ENCODE measurements at regions not wholly inside any gene's neighbourhood (a gene's known extent, or its start where the extent isn't known, plus 50 kb on each side); places are given as distances from the start of the nearest gene placed in this dataset.

DNA sequence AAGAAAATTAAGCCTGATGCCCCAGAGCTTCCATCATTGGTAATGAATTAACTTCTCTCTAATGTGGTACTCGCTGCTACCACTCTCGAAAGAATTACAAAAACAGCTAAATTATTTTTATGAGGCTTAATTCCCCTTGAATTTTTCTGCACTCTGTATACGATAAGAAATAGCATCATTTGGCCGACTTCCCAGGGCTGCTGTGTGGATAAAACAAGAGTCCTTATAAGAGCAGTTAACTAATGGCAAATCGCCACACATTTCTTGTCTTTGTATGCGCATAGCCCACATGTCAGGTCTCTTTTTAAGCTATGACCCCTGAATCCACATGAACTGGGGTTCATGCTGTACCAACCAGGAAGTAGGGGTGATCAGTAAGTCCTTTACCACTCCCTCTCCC lies 668.4 kb downstream of the TMEM182 start:
- in situ Hi-C loops (cut with MboI; ENCODE audit: low pct_unique_long_range_greater_than_20kb, low sequenced_read_pairs): no loop called here
- DNase-seq: no peak

GRCh38 chr2:103435010-103435409 lies 673.2 kb downstream of the TMEM182 start:
- no peak for DNase-seq
- in situ Hi-C loops (cut with MboI; ENCODE audit: low pct_unique_long_range_greater_than_20kb, low sequenced_read_pairs): no loop called here

DNA sequence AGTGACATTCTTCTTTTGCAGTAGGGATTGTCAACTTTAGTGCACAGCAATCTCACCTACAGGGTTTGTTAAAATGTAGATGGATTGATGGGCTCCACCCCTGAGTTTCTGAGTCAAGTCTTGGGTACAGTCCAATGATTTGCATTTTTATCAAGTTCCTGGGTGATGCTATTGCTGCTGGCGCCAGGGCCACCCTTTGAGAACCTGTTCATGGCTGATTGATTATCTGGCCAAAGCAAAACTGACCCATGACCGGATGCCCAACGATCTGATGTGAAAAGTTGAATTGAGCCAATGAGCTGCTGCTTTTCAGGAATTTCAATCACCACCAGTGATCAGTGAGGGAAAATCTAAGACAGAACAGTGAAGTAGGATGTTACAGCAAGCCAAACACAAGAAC lies 675.3 kb downstream of the TMEM182 start:
- in situ Hi-C loops (cut with MboI; ENCODE audit: low pct_unique_long_range_greater_than_20kb, low sequenced_read_pairs): no loop called here
- DNase-seq: no peak

DNA sequence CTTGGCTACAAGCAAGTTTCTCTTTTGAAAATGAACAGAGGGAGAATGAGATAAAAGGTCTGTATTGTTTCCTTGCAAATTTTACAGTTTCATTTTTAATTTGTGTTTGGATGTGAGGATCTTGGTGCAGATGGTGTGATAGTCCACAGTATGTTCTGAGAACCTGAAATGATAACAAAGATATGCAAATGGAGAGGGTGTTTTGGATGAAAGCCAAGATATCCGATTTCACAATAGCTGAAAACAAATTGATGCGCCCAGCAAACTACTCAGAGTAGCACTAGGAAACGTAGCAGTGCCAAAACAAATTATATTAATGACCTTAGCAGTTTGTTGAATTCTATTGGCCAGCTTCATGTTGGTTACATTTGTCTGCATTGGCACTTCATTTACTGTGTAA lies 683.5 kb downstream of the TMEM182 start:
- in situ Hi-C loops (cut with MboI; ENCODE audit: low pct_unique_long_range_greater_than_20kb, low sequenced_read_pairs): no loop called here
- no peak for DNase-seq

DNA sequence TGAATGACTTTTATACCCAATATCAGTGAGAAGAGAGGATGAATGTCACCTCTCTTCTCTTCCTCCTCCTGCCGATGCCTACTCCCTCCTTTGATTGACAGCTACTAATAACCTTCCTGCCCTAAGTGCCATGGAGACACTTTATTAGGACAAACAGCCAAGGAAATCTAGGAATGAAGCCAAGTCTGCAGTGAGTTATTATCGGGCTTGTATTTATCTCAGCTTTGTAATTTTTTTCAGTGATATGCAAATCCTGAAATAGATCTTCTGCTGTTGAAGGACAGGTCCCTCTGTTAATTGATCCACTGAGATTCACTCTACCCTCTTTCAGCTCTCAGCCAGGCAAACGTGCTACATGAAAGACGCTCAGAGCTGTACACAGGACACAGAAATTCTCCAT lies 686.7 kb downstream of the TMEM182 start:
- in situ Hi-C loops (cut with MboI; ENCODE audit: low pct_unique_long_range_greater_than_20kb, low sequenced_read_pairs): no loop called here

DNA sequence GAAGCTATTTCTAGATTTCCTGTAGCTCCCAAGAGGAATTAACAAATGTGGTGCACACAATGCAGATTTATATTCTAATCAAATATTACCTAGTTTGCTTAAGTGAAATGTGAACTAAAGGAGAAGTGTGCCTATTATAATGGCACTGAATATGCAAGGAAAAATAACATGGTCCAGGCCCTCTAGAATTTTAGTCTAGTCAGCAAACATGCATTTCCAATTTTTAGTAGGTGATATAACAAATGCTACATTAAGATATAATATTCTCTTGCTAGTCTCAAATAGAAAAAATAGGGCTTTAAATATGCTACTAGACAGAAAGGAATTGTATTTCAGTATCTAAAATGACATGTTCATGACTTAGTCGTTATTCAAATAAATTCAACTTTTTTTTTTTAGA lies 689.5 kb downstream of the TMEM182 start:
- in situ Hi-C loops (cut with MboI; ENCODE audit: low pct_unique_long_range_greater_than_20kb, low sequenced_read_pairs): no loop called here
- no peak for DNase-seq

More for the DNA sequence above, 686.7 kb downstream of the TMEM182 start:
- no peak for DNase-seq

GRCh38 chr2:103459283-103459682 lies 697.5 kb downstream of the TMEM182 start:
- DNase-seq: no peak
- in situ Hi-C loops (cut with MboI; ENCODE audit: low pct_unique_long_range_greater_than_20kb, low sequenced_read_pairs): no loop called here

- DNase-seq: no peak
- in situ Hi-C loops (cut with MboI; ENCODE audit: low pct_unique_long_range_greater_than_20kb, low sequenced_read_pairs): no loop called here
Observed at GRCh38 chr2:103462101-103462500, 700.3 kb downstream of the TMEM182 start.

DNA sequence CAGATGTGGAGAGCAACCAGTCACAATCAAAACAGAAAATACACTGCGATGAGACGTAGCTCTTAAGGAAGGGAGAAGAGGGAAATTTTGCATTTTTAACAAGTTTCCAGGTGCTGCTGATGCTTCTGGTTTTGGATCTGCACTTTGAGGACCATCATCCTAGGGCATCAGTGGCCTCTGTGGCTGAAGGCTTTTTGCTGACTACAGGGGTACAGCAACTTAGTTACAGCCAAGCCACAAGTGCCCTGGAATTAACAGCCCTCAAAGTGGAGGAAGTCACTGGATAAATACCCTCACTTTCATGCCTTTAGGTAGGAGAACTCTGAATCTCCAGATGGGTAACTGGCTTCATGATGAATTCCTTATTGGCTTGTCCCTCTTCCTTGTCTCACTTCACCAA lies 700.9 kb downstream of the TMEM182 start:
- no peak for DNase-seq
- in situ Hi-C loops (cut with MboI; ENCODE audit: low pct_unique_long_range_greater_than_20kb, low sequenced_read_pairs): no loop called here

DNA sequence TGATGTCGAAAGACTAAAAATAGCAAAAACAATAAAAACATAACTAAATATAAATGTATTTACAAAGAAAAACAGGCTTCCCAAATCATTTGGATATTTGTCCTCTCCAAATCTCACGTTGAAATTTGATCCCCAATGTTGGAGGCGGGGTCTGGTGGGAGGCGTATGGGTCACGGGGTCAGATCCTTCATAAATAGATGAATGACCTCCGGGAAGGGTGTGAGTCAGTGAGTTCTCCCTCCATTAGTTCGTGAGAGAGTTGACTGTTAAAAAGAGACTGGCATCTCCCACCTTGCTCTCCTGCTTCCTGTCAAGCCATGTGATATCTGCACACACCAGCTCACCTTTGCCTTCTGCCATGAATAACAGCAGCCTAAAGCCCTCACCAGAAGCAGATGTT lies 703.0 kb downstream of the TMEM182 start:
- no peak for DNase-seq
- in situ Hi-C loops (cut with MboI; ENCODE audit: low pct_unique_long_range_greater_than_20kb, low sequenced_read_pairs): no loop called here

- in situ Hi-C loops (cut with MboI; ENCODE audit: low pct_unique_long_range_greater_than_20kb, low sequenced_read_pairs): no loop called here
- DNase-seq: no peak
Observed at GRCh38 chr2:103469800-103470199, 708.0 kb downstream of the TMEM182 start.

GRCh38 chr2:103484906-103485305 lies 723.1 kb downstream of the TMEM182 start:
- in situ Hi-C loops (cut with MboI; ENCODE audit: low pct_unique_long_range_greater_than_20kb, low sequenced_read_pairs): no loop called here
- DNase-seq: no peak

DNA sequence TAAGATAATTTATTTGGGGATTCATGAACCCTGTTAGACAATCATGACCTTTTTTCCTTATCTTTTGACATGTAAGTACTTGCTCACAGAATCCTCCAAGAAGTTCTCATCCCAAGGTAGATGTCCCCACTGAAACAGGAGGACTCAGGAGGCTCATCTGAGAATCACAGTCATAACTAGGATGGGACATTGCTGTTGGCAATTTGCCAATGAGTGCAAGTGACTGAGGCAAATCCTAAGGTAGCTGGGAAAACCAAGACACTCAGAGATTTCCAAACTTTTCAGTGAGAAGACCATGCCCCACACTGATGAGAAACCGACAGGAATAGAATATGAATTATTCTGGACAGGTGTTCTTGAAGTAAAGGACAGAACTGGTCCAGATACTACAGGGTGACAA lies 735.0 kb downstream of the TMEM182 start:
- in situ Hi-C loops (cut with MboI; ENCODE audit: low pct_unique_long_range_greater_than_20kb, low sequenced_read_pairs): no loop called here
- no peak for DNase-seq

GRCh38 chr2:103506812-103507211 lies 745.0 kb downstream of the TMEM182 start:
- no peak for DNase-seq
- in situ Hi-C loops (cut with MboI; ENCODE audit: low pct_unique_long_range_greater_than_20kb, low sequenced_read_pairs): no loop called here

DNA sequence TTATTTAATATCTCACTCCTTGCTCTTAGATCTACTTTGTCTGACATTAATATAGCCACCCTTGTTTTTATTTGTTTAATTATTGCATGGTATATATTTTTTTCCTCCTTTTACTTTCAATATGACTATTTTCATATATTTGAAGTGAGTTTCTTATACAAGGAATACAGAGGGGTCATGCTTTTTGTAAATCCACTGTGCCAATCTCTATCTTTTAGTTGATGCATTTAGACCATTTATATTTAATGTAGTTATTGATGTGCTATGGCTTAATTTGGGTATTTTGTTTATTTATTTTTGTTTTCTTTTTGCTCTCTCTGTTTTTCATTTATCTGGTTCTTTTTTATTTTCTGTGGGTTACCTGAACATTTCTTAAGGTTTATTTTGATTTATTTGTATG lies 750.6 kb downstream of the TMEM182 start:
- in situ Hi-C loops (cut with MboI; ENCODE audit: low pct_unique_long_range_greater_than_20kb, low sequenced_read_pairs): no loop called here
- DNase-seq: no peak

- DNase-seq: no peak
- in situ Hi-C loops (cut with MboI; ENCODE audit: low pct_unique_long_range_greater_than_20kb, low sequenced_read_pairs): no loop called here
Observed at GRCh38 chr2:103520547-103520946, 758.7 kb downstream of the TMEM182 start.

DNA sequence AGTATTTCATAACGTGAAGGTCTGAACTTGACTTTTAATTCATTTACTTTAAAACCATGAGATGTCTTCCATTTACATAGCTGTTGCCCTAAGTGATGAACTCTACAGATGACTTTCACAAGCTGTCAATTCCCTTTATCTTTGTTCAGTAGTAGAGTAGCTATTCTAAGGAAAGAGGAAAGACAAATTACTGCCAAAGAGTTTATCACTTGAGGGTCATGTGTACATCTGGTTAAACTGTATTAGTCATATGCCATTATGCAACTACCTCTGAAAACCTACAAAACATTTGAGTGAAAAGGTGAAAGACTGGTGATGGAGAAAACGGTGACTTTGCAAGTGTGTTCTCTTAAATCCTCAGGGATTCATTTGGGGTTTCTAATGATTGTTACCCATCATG lies 763.9 kb downstream of the TMEM182 start:
- in situ Hi-C loops (cut with MboI; ENCODE audit: low pct_unique_long_range_greater_than_20kb, low sequenced_read_pairs): no loop called here
- no peak for DNase-seq

DNA sequence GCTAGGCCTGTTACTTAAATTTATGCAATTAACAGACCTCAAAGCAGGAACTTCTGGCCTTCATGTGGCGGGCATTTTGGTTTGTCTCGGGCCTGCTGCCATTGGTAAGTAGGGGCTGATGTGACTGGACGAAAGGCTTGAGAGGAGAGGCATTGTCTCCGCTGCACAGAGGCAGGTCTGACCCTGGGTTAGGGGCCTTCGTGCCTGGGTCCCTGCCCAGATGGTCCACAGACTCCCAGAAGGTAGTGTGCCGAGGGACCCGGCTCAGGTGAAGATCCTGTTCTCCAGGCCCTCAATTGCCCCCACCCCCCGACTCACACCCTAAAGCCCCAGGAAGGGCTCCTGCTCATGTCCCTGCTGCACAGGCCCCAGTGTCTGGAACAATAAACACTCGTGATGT lies 764.9 kb downstream of the TMEM182 start:
- in situ Hi-C loops (cut with MboI; ENCODE audit: low pct_unique_long_range_greater_than_20kb, low sequenced_read_pairs): no loop called here

GRCh38 chr2:103527278-103527677 lies 765.4 kb downstream of the TMEM182 start:
- in situ Hi-C loops (cut with MboI; ENCODE audit: low pct_unique_long_range_greater_than_20kb, low sequenced_read_pairs): no loop called here
- DNase-seq: no peak

More for the DNA sequence above, 764.9 kb downstream of the TMEM182 start:
- no peak for DNase-seq

GRCh38 chr2:103529798-103530502 lies 768.1 kb downstream of the TMEM182 start:
- DNase-seq: no peak
- in situ Hi-C loops (cut with MboI; ENCODE audit: low pct_unique_long_range_greater_than_20kb, low sequenced_read_pairs): no loop called here

DNA sequence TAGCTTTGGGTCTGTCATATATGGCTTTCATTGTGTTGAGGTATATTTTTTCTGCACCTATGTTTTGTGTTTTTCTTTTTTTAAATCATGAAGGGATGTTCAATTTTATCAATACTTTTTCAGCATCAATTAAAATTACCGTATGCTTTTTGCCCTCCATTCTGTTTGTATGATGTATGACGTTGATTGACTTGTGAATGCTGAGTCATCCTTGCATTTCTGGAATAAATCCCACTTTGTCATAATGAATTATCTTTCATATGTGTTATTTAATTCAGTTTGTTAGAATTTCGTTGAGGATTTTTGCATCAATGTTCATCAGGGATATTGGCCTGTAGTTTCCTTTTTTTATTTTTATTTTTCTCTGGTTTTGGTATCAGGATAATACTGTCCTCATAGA lies 790.9 kb downstream of the TMEM182 start:
- in situ Hi-C loops (cut with MboI; ENCODE audit: low pct_unique_long_range_greater_than_20kb, low sequenced_read_pairs): no loop called here
- no peak for DNase-seq

Measured in KBM-7 (cell line).